H1 (cell line): ENCODE measurements at regions not wholly inside any gene's neighbourhood (a gene's known extent, or its start where the extent isn't known, plus 50 kb on each side); places are given as distances from the start of the nearest gene placed in this dataset.

ENCODE experiments used
- CTCF ChIA-PET: fragments of 300-600 bp; sonication (Branson Sonifier 250); formaldehyde crosslinking; loops from one replicate; lab custom pipeline; 2021; ENCODE audit not compliant: partially characterized antibody; lab: Charles Lee
- POLR2A ChIA-PET: fragments of 300-600 bp; sonication (Branson Sonifier 250); formaldehyde crosslinking; loops from one replicate; lab custom pipeline; 2021; ENCODE audit warnings: inconsistent platforms; ENCODE audit not compliant: partially characterized antibody; lab: Charles Lee
- DNase-seq, 2 experiments: peaks; one replicate each; pipeline versions ENCODE4 v3.0.0 to v3.0.0-alpha.2; 2010 to 2022; ENCODE audit warnings: low spot score in 2 of 2, low read depth in 1 of 2, mixed read lengths in 1 of 2
- FAIRE-seq: peaks from 2 replicates; lab custom pipeline; 2011; peaks lifted over from hg19 to GRCh38; lab: Jason Lieb, UNC
- H2AFZ ChIP-seq: 2 replicates; pipeline ENCODE4 v1.8.1; 2012; ENCODE audit warnings: low read length, inconsistent platforms
- H2AK5ac ChIP-seq: 2 replicates; pipeline ENCODE4 v1.6.1; 2013; ENCODE audit warnings: low read depth, low read length
- H2BK120ac ChIP-seq: replicated peaks from 2 replicates; pipeline ENCODE3; 2013; ENCODE audit warnings: low read depth, low read length, inconsistent platforms
- H2BK12ac ChIP-seq: 2 replicates; pipeline ENCODE4 v1.6.1; 2013; ENCODE audit warnings: low read depth, low read length
- H2BK15ac ChIP-seq: 2 replicates; pipeline ENCODE4 v1.6.1; 2013; ENCODE audit warnings: low read length
- H2BK20ac ChIP-seq: 2 replicates; pipeline ENCODE4 v1.6.1; 2013; ENCODE audit warnings: low read length
- H2BK5ac ChIP-seq: 2 replicates; pipeline ENCODE4 v1.6.1; 2013; ENCODE audit warnings: low read depth, low read length
- H3K14ac ChIP-seq: 2 replicates; pipeline ENCODE4 v1.6.1; 2013; ENCODE audit warnings: inconsistent platforms; ENCODE audit not compliant: insufficient read length
- H3K18ac ChIP-seq: 2 replicates; pipeline ENCODE4 v1.6.1; 2013; ENCODE audit warnings: low read length; ENCODE audit errors: extremely low read depth
- H3K23ac ChIP-seq: 2 replicates; pipeline ENCODE4 v1.6.1; 2013; ENCODE audit warnings: inconsistent platforms; ENCODE audit not compliant: insufficient read length
- H3K23me2 ChIP-seq: 2 replicates; pipeline ENCODE4 v1.6.1; 2013; ENCODE audit warnings: low read depth, low read length
- H3K27ac ChIP-seq: 2 replicates; pipeline ENCODE4 v1.6.1; 2011; ENCODE audit warnings: low read depth, low read length, inconsistent platforms
- H3K27me3 ChIP-seq, 4 experiments: replicated peaks in 1 of 4; 1 replicate in 1 of 4; 2 replicates in 3 of 4; pipeline versions ENCODE4 v1.6.1 to v1.8.1; 2011 to 2013; ENCODE audit warnings: low read length in 3 of 4, mild to moderate bottlenecking in 3 of 4, inconsistent platforms in 2 of 4, mixed read lengths in 2 of 4, moderate library complexity in 1 of 4; ENCODE audit not compliant: control insufficient read depth in 3 of 4, insufficient read depth in 3 of 4; ENCODE audit errors: extremely low read depth in 1 of 4
- H3K36me3 ChIP-seq, 4 experiments: 2 replicates each; pipeline versions ENCODE4 v1.6.1 to v1.8.1; 2011 to 2013; ENCODE audit warnings: mild to moderate bottlenecking in 4 of 4, low read length in 3 of 4, moderate library complexity in 2 of 4, control low read depth in 1 of 4, inconsistent platforms in 1 of 4; ENCODE audit not compliant: insufficient read depth in 4 of 4, control insufficient read depth in 2 of 4
- H3K4ac ChIP-seq: replicated peaks from 2 replicates; pipeline ENCODE3; 2013; ENCODE audit warnings: low read length, low read depth, mixed read lengths, inconsistent platforms; ENCODE audit not compliant: insufficient read length
- H3K4me1 ChIP-seq, 4 experiments: replicated peaks in 1 of 4; 1 replicate in 1 of 4; 2 replicates in 3 of 4; pipeline versions ENCODE4 v1.6.1 to v1.8.1; 2011 to 2013; ENCODE audit warnings: low read length in 3 of 4, inconsistent platforms in 2 of 4, mixed read lengths in 1 of 4; ENCODE audit not compliant: insufficient read depth in 4 of 4, control insufficient read depth in 3 of 4
- H3K4me2 ChIP-seq, 2 experiments: 2 replicates each; pipeline versions ENCODE4 v1.6.1 to v1.8.1; 2011 to 2013; ENCODE audit warnings: low read depth in 2 of 2, low read length in 2 of 2, control low read depth in 1 of 2, inconsistent platforms in 1 of 2, mild to moderate bottlenecking in 1 of 2; ENCODE audit not compliant: insufficient read depth in 1 of 2
- H3K4me3 ChIP-seq, 4 experiments: fragments of 200-600, 300-600 bp in 1 of 4; sonication (generic), shearing (Covaris generic), sonication (Bioruptor Twin) in 1 of 4; 2 replicates each; pipeline versions ENCODE4 v1.5.1 to v1.8.1; 2011 to 2016; ENCODE audit warnings: low read length in 4 of 4, low read depth in 3 of 4, control low read depth in 2 of 4, inconsistent platforms in 2 of 4, mild to moderate bottlenecking in 2 of 4, mixed read lengths in 1 of 4, moderate library complexity in 1 of 4; ENCODE audit not compliant: insufficient read depth in 2 of 4; ENCODE audit errors: extremely low read depth in 1 of 4
- H3K56ac ChIP-seq: replicated peaks from 2 replicates; pipeline ENCODE3; 2013; ENCODE audit warnings: low read depth, mild to moderate bottlenecking, mixed read lengths, low read length, inconsistent platforms; ENCODE audit not compliant: insufficient read length
- H3K79me1 ChIP-seq: 2 replicates; pipeline ENCODE4 v1.6.1; 2013; ENCODE audit warnings: low read depth, low read length, control low read depth
- H3K79me2 ChIP-seq, 2 experiments: 2 replicates each; pipeline versions ENCODE4 v1.6.1 to v1.8.1; 2012 to 2013; ENCODE audit warnings: low read length in 2 of 2, mild to moderate bottlenecking in 2 of 2, inconsistent platforms in 1 of 2; ENCODE audit not compliant: insufficient read depth in 2 of 2, control insufficient read depth in 1 of 2
- H3K9ac ChIP-seq, 4 experiments: replicated peaks in 1 of 4; 1 replicate in 1 of 4; 2 replicates in 3 of 4; pipeline versions ENCODE4 v1.6.1 to v1.8.1; 2011 to 2013; ENCODE audit warnings: low read depth in 3 of 4, low read length in 3 of 4, control low read depth in 2 of 4, mild to moderate bottlenecking in 2 of 4, moderate library complexity in 2 of 4, inconsistent platforms in 1 of 4; ENCODE audit errors: extremely low read depth in 1 of 4
- H3K9me3 ChIP-seq, 2 experiments: 2 replicates each; pipeline versions ENCODE4 v1.6.1 to v1.8.1; 2012 to 2013; ENCODE audit warnings: mild to moderate bottlenecking in 2 of 2, moderate library complexity in 2 of 2, control low read depth in 1 of 2, inconsistent platforms in 1 of 2, low read depth in 1 of 2, low read length in 1 of 2, mixed read lengths in 1 of 2; ENCODE audit not compliant: insufficient read depth in 2 of 2
- H4K20me1 ChIP-seq, 2 experiments: replicated peaks in 1 of 2; 2 replicates each; pipeline versions ENCODE3 to v1.8.1; 2011 to 2013; ENCODE audit warnings: inconsistent platforms in 2 of 2, low read length in 2 of 2, mild to moderate bottlenecking in 1 of 2; ENCODE audit not compliant: insufficient read depth in 2 of 2, control insufficient read depth in 1 of 2
- H4K5ac ChIP-seq: 2 replicates; pipeline ENCODE4 v1.6.1; 2013; ENCODE audit warnings: low read length, low read depth, mixed read lengths, inconsistent platforms; ENCODE audit not compliant: insufficient read length
- H4K8ac ChIP-seq: 2 replicates; pipeline ENCODE4 v1.8.0; 2013; ENCODE audit warnings: mild to moderate bottlenecking, moderate library complexity, low read length, inconsistent platforms; ENCODE audit not compliant: insufficient read depth; ENCODE audit errors: extremely low read depth
- H4K91ac ChIP-seq: replicated peaks from 2 replicates; pipeline ENCODE3; 2013; ENCODE audit warnings: low read length, mixed read lengths, inconsistent platforms; ENCODE audit not compliant: insufficient read length
- BCL11A ChIP-seq, 2 experiments: IDR thresholded peaks; one replicate each; pipeline ENCODE4 v1.6.1; 2011; ENCODE audit warnings: low read depth in 2 of 2, low read length in 2 of 2, mild to moderate bottlenecking in 2 of 2
- CHD1 ChIP-seq: IDR thresholded peaks from 2 replicates; pipeline ENCODE4 v1.6.1; 2012; ENCODE audit warnings: low read depth, low read length, improper control_type of control experiment
- CTBP2 ChIP-seq: IDR thresholded peaks from 2 replicates; pipeline ENCODE4 v1.7.0; 2011; ENCODE audit warnings: borderline replicate concordance, mild to moderate bottlenecking, moderate library complexity, mixed read lengths, low read length; ENCODE audit not compliant: insufficient read depth, insufficient read length
- GABPA ChIP-seq: IDR thresholded peaks from 2 replicates; pipeline ENCODE4 v1.6.1; 2011; ENCODE audit warnings: mild to moderate bottlenecking, low read length, moderate library complexity, borderline replicate concordance; ENCODE audit not compliant: insufficient read depth
- KDM4A ChIP-seq: IDR thresholded peaks from one replicate; pipeline ENCODE4 v1.7.1; 2012; ENCODE audit warnings: low read depth, mild to moderate bottlenecking, moderate library complexity, low read length, inconsistent platforms; ENCODE audit not compliant: severe bottlenecking
- MAX ChIP-seq: IDR thresholded peaks from 2 replicates; pipeline ENCODE4 v1.6.1; 2012; ENCODE audit warnings: inconsistent platforms
- POLR2A ChIP-seq, 2 experiments: IDR thresholded peaks; 1 replicate in 1 of 2; 2 replicates in 1 of 2; pipeline ENCODE4 v1.6.1; 2011; ENCODE audit warnings: low read depth in 2 of 2, low read length in 2 of 2, mild to moderate bottlenecking in 2 of 2; ENCODE audit errors: control extremely low read depth in 1 of 2
- SAP30 ChIP-seq: fragments of 300-600 bp; sonication (generic); IDR thresholded peaks from 2 replicates; pipeline ENCODE4 v1.7.1; 2012; ENCODE audit warnings: low read length, moderate library complexity, mild to moderate bottlenecking, inconsistent platforms; ENCODE audit not compliant: insufficient read depth, insufficient replicate concordance
- SIN3A ChIP-seq, 2 experiments: IDR thresholded peaks in 1 of 2; conservative IDR thresholded peaks in 1 of 2; 2 replicates each; pipeline ENCODE4 v1.6.1; 2011 to 2012; ENCODE audit warnings: low read length in 2 of 2, improper control_type of control experiment in 1 of 2, low read depth in 1 of 2, mild to moderate bottlenecking in 1 of 2
- SRF ChIP-seq: IDR thresholded peaks from 2 replicates; pipeline ENCODE4 v1.6.1; 2011; ENCODE audit warnings: mild to moderate bottlenecking, low read depth, low read length, moderate library complexity
- TEAD4 ChIP-seq: IDR thresholded peaks from 2 replicates; pipeline ENCODE4 v1.6.1; 2012; ENCODE audit warnings: low read depth, low read length, inconsistent platforms, mixed read lengths
- YY1 ChIP-seq: IDR thresholded peaks from 2 replicates; pipeline ENCODE4 v1.6.1; 2011; ENCODE audit warnings: low read depth, mild to moderate bottlenecking, low read length
- WGBS, 2 experiments: shearing (Covaris generic) in 1 of 2; methylation state at CpG; one replicate each; pipeline versions ENCODE4 v1.1.6 to v1.1.7; 2013 to 2015; ENCODE audit warnings: low lambda C conversion rate in 2 of 2, mixed read lengths in 2 of 2, inconsistent platforms in 1 of 2, low coverage in 1 of 2, missing lambda C conversion rate in 1 of 2; ENCODE audit not compliant: insufficient replicate concordance in 2 of 2, insufficient coverage in 1 of 2, insufficient read length in 1 of 2; ENCODE audit errors: extremely low coverage in 1 of 2, missing lambda C conversion rate in 1 of 2; 5-methylcytosine and 5-hydroxymethylcytosine counted together
- TF ChIP-seq, protein P1 (sequence below): IDR thresholded peaks from 2 replicates; pipeline ENCODE4 v1.6.1; 2011; ENCODE audit warnings: low read length, improper control_type of control experiment

- CTCF ChIA-PET = no interaction called here
- Histone ChIP-seq H3K23ac (no peak overlapping the region), H3K4me2 (no peak overlapping the region), H2AFZ (no peak overlapping the region), H3K9ac (no peak overlapping the region), H4K8ac (no peak overlapping the region), H2BK5ac (no peak overlapping the region), H3K79me2 (no peaks in the 10 kb centered on the region), H3K79me1 (no peaks in the 10 kb centered on the region), H3K4me3 (no peak overlapping the region), H3K36me3 (no peaks in the 10 kb centered on the region), H2AK5ac (no peak overlapping the region), H3K27me3 (no peaks in the 10 kb centered on the region), H3K4me1 (peaks cover 0 to 2% (median 0%) of the 10 kb centered on the region in 4 experiments; a peak in 1 of 7 replicates), H3K14ac (no peak overlapping the region), H4K91ac (no peak overlapping the region), H3K4ac (no peak overlapping the region), H4K20me1 (no peaks in the 10 kb centered on the region), H2BK12ac (no peak overlapping the region), H2BK120ac (no peak overlapping the region), H2BK20ac (no peak overlapping the region), H2BK15ac (no peak overlapping the region), H3K9me3 (no peaks in the 10 kb centered on the region), H3K27ac (no peak overlapping the region), H3K18ac (no peak overlapping the region), H3K56ac (no peak overlapping the region), H3K23me2 (no peaks in the 10 kb centered on the region), H4K5ac (no peak overlapping the region)
- TF ChIP-seq POLR2A (IDR thresholded peaks at IDR 0.05; ENCODE audit: control extremely low read depth in 1 of 2, low read depth in 2 of 2, low read length in 2 of 2) = no peak
- TF ChIP-seq SIN3A (conservative IDR thresholded peaks at IDR 0.05 in 1 of 2, IDR thresholded peaks at IDR 0.05 in 1 of 2; ENCODE audit: low read depth in 1 of 2, low read length in 2 of 2) = no peak
- no peak for TF ChIP-seq KDM4A
- no peak for TF ChIP-seq MAX
- no peak for TF ChIP-seq CTBP2
- TF ChIP-seq YY1 = no peak
- TF ChIP-seq, protein P1, sequence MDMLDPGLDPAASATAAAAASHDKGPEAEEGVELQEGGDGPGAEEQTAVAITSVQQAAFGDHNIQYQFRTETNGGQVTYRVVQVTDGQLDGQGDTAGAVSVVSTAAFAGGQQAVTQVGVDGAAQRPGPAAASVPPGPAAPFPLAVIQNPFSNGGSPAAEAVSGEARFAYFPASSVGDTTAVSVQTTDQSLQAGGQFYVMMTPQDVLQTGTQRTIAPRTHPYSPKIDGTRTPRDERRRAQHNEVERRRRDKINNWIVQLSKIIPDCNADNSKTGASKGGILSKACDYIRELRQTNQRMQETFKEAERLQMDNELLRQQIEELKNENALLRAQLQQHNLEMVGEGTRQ = no peak
- no peak for TF ChIP-seq SRF
- no peak for TF ChIP-seq GABPA
- TF ChIP-seq BCL11A (IDR thresholded peaks at IDR 0.05; ENCODE audit: low read depth in 2 of 2, low read length in 2 of 2) = no peak
- no peak for TF ChIP-seq CHD1
- TF ChIP-seq SAP30 = no peak
- TF ChIP-seq TEAD4 = no peak
- FAIRE-seq (no peak), DNase-seq (no peak)
- WGBS, 2 experiments = 80% methylated on average over 2 of the region's 2 CpGs; no CpG with 5 or more reads in 1 of the 2 experiments
- POLR2A ChIA-PET = no interaction called here
These were observed 224.8 kb upstream of the B3GALT2 start for GRCh38 chr1:193411215-193411614.
